ENCODE measurements at regions not wholly inside any gene's neighbourhood (a gene's known extent, or its start where the extent isn't known, plus 50 kb on each side); places are given as distances from the start of the nearest gene placed in this dataset.

DNA sequence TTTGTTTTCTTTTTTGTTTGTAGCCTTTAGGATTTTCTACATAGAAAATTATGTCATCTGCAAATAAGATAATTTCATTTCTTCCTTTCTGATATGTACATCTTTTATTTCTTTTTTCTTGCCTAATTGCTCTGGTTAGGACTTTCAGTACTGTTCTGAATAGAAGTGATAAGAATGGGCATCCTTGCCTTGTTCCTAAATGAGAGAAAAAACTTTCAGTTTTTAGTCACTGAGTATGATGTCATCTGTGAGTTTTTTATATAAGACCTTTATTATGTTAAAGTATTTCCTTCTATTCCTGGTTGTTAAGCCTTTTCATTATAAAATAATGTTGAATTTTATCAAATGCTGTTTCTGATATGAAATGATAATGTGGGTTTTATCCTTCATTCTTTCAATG lies 76.0 kb upstream of the SLC35F3 start:
- no peak for TF ChIP-seq POLR2A (IDR thresholded peaks at IDR 0.05)
- TF ChIP-seq, protein P1, sequence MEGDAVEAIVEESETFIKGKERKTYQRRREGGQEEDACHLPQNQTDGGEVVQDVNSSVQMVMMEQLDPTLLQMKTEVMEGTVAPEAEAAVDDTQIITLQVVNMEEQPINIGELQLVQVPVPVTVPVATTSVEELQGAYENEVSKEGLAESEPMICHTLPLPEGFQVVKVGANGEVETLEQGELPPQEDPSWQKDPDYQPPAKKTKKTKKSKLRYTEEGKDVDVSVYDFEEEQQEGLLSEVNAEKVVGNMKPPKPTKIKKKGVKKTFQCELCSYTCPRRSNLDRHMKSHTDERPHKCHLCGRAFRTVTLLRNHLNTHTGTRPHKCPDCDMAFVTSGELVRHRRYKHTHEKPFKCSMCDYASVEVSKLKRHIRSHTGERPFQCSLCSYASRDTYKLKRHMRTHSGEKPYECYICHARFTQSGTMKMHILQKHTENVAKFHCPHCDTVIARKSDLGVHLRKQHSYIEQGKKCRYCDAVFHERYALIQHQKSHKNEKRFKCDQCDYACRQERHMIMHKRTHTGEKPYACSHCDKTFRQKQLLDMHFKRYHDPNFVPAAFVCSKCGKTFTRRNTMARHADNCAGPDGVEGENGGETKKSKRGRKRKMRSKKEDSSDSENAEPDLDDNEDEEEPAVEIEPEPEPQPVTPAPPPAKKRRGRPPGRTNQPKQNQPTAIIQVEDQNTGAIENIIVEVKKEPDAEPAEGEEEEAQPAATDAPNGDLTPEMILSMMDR (IDR thresholded peaks at IDR 0.05) = no peak

Data from stomach (tissue), 4 donors.